OCI-LY7 (cell line): ENCODE measurements at regions not wholly inside any gene's neighbourhood (a gene's known extent, or its start where the extent isn't known, plus 50 kb on each side); places are given as distances from the start of the nearest gene placed in this dataset.

Experiments
- BruUV-seq: library from RNA; stranded (reverse); fragments of 400-500 nt; replicated peaks from 2 replicates; lab custom pipeline; 2021; lab: Mats Ljungman, UMichigan
- CTCF ChIA-PET: fragments of 300-600 bp; sonication (Branson Sonifier 250); formaldehyde crosslinking; loops from one replicate; lab custom pipeline; 2022; ENCODE audit warnings: antibody characterized with exemption; ENCODE audit not compliant: unreplicated experiment; lab: Charles Lee
- POLR2A ChIA-PET: fragments of 300-600 bp; sonication (Branson Sonifier 250); formaldehyde crosslinking; loops from one replicate; lab custom pipeline; 2022; ENCODE audit warnings: antibody characterized with exemption; lab: Charles Lee
- DNase-seq: peaks from one replicate; pipeline ENCODE4 v3.0.0-alpha.2; 2015; ENCODE audit warnings: low spot score
- H2AFZ ChIP-seq: fragments of 200-600 bp; sonication (generic), shearing (Covaris generic); 2 replicates; pipeline ENCODE4 v1.6.1; 2014; ENCODE audit warnings: mild to moderate bottlenecking, antibody characterized with exemption, low read length, moderate library complexity
- H3K27ac ChIP-seq: fragments of 200-600 bp; sonication (generic); 2 replicates; pipeline ENCODE4 v1.5.1; 2014; ENCODE audit warnings: mixed run types, low read depth, mild to moderate bottlenecking, moderate library complexity, low read length, inconsistent platforms; ENCODE audit not compliant: poor library complexity, severe bottlenecking
- H3K36me3 ChIP-seq: fragments of 200-600 bp; sonication (generic); 2 replicates; pipeline ENCODE4 v1.6.1; 2014; ENCODE audit warnings: mild to moderate bottlenecking, antibody characterized with exemption, low read length, moderate library complexity, mixed read lengths; ENCODE audit not compliant: insufficient read depth
- H3K4me1 ChIP-seq: fragments of 200-600 bp; sonication (generic); 2 replicates; pipeline ENCODE4 v1.5.1; 2014; ENCODE audit warnings: mild to moderate bottlenecking, low read length; ENCODE audit not compliant: insufficient read depth, poor library complexity, severe bottlenecking
- H3K4me2 ChIP-seq: fragments of 200-600 bp; sonication (generic); 2 replicates; pipeline ENCODE4 v1.6.1; 2014; ENCODE audit warnings: mild to moderate bottlenecking, low read length
- H3K4me3 ChIP-seq: fragments of 200-600 bp; sonication (generic); 2 replicates; pipeline ENCODE4 v1.5.1; 2014; ENCODE audit warnings: mild to moderate bottlenecking, low read depth, low read length; ENCODE audit not compliant: poor library complexity, severe bottlenecking
- H3K79me2 ChIP-seq: fragments of 200-600 bp; sonication (generic); 2 replicates; pipeline ENCODE4 v1.6.1; 2016; ENCODE audit warnings: low read depth, mild to moderate bottlenecking, low read length, moderate library complexity, mixed read lengths; ENCODE audit not compliant: insufficient read depth
- H3K9me2 ChIP-seq: fragments of 200-600 bp; sonication (generic); 2 replicates; pipeline ENCODE4 v1.6.1; 2016; ENCODE audit warnings: mild to moderate bottlenecking, low read length, mixed read lengths; ENCODE audit not compliant: insufficient read depth
- H3K9me3 ChIP-seq: fragments of 200-600 bp; sonication (generic); 2 replicates; pipeline ENCODE4 v1.6.1; 2014; ENCODE audit warnings: mild to moderate bottlenecking, mixed run types, low read length, mixed read lengths
- H4K20me1 ChIP-seq: fragments of 200-600 bp; sonication (generic); 2 replicates; pipeline ENCODE4 v1.6.1; 2014; ENCODE audit warnings: mild to moderate bottlenecking, antibody characterized with exemption, low read length, moderate library complexity, mixed read lengths; ENCODE audit not compliant: insufficient read depth
- EZH2phosphoT487 ChIP-seq: fragments of 200-600 bp; sonication (generic); IDR thresholded peaks from 2 replicates; pipeline ENCODE4 v1.6.1; 2018; ENCODE audit warnings: low read depth, borderline replicate concordance, mild to moderate bottlenecking, mixed run types, antibody characterized with exemption, low read length, moderate library complexity, mixed read lengths
- intact Hi-C: fragments of 100-400 bp; cut with micrococcal nuclease; formaldehyde crosslinking; loops from one replicate; pipeline ENCODE4 v1.10.0; 2022; ENCODE audit not compliant: unreplicated experiment
- TF ChIP-seq, protein P1 (sequence below): fragments of 200-600 bp; sonication (generic); conservative IDR thresholded peaks from 2 replicates; pipeline ENCODE4 v1.5.1; 2014; ENCODE audit warnings: mild to moderate bottlenecking, antibody characterized with exemption, low read length, moderate library complexity, mixed read lengths

DNA sequence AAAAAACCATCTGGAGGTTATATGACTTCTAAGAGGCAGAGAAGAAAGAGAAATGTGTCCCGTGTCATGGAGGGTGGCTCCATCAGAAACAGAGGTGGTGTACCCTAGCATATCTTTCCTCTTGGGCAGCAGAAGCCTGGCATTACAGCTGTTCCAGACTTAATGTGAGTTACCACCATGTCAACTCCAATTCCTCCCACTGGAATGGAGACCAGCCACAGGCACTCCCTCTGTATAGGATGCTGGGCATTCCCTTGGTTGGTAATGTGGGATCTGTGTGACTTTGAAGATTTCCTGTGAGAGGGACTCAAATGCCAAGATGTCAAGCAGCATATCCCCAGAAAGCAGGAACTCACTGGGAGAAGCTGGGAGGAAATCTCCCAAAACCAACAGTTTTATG is 77.1 kb upstream of the COG2 start:
- Histone ChIP-seq H3K4me2 (no peak overlapping the region), H3K4me3 (no peak overlapping the region), H3K79me2 (no peaks in the 10 kb centered on the region), H3K36me3 (no peaks in the 10 kb centered on the region), H3K4me1 (no peaks in the 10 kb centered on the region), H4K20me1 (no peaks in the 10 kb centered on the region), H2AFZ (no peak overlapping the region), H3K9me3 (no peaks in the 10 kb centered on the region), H3K27ac (no peak overlapping the region), H3K9me2 (no peaks in the 10 kb centered on the region)
- no peak for TF ChIP-seq EZH2phosphoT487
- TF ChIP-seq, protein P1, sequence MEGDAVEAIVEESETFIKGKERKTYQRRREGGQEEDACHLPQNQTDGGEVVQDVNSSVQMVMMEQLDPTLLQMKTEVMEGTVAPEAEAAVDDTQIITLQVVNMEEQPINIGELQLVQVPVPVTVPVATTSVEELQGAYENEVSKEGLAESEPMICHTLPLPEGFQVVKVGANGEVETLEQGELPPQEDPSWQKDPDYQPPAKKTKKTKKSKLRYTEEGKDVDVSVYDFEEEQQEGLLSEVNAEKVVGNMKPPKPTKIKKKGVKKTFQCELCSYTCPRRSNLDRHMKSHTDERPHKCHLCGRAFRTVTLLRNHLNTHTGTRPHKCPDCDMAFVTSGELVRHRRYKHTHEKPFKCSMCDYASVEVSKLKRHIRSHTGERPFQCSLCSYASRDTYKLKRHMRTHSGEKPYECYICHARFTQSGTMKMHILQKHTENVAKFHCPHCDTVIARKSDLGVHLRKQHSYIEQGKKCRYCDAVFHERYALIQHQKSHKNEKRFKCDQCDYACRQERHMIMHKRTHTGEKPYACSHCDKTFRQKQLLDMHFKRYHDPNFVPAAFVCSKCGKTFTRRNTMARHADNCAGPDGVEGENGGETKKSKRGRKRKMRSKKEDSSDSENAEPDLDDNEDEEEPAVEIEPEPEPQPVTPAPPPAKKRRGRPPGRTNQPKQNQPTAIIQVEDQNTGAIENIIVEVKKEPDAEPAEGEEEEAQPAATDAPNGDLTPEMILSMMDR, result no peak
- POLR2A ChIA-PET, result no interaction called here
- no peak for DNase-seq
- CTCF ChIA-PET, result no interaction called here
- no TSS peak for BruUV-seq
- intact Hi-C loops, result no loop called here

DNA sequence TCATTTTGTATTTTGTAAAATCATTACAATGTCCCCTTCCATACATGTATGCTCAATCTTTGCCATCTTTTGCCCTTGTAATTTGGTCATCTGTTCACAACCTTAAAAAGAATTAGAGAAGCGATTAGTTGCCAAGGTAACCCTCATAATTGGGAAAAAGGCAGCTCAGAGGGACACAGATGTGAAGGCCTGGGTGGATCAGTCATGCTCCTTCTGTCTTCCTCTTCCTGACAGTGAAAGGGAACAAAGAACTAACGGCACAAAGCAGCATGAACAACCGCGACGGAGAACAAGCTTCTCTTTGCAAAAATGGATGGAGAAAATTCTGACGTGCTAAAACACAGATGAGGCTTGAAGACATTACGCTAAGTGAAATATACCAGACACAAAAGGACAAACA is 78.7 kb upstream of the COG2 start:
- no peak overlapping the region for H2AFZ ChIP-seq
- CTCF ChIA-PET, result no interaction called here
- intact Hi-C loops, result no loop called here
- no TSS peak for BruUV-seq
- H3K4me3 ChIP-seq, result no peak overlapping the region
- no peak for TF ChIP-seq EZH2phosphoT487
- TF ChIP-seq, protein P1, result no peak
- H3K9me3 ChIP-seq, result no peaks in the 10 kb centered on the region
- H3K9me2 ChIP-seq, result no peaks in the 10 kb centered on the region
- POLR2A ChIA-PET, result no interaction called here
- DNase-seq, result no peak
- H4K20me1 ChIP-seq, result no peaks in the 10 kb centered on the region
- H3K36me3 ChIP-seq, result no peaks in the 10 kb centered on the region
- no peaks in the 10 kb centered on the region for H3K79me2 ChIP-seq
- no peak overlapping the region for H3K4me2 ChIP-seq
- no peaks in the 10 kb centered on the region for H3K4me1 ChIP-seq
- no peak overlapping the region for H3K27ac ChIP-seq

DNA sequence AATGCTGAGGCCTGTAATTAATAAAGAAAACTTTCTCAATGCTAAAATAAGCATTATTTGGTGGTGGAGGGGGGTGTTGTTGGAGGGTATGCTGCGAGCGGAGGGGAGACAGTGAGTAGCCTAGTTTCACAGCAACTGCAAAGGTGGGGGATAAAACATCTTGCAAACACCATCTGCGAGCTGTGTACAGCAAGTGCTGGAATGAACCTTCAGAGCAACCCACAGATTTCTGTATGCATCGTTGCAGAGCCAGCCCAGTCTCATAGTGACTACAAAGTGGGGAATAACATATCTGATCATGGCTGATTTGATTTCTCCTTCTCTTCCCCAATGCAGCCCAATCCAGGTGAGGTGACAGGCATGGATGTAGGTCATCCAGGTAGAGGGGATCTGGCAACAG is 80.7 kb upstream of the COG2 start:
- no peak overlapping the region for H3K4me2 ChIP-seq
- no peak for TF ChIP-seq EZH2phosphoT487
- TF ChIP-seq, protein P1, result no peak
- no peak overlapping the region for H2AFZ ChIP-seq
- ChIA-PET CTCF (no interaction called here), POLR2A (no interaction called here)
- no peak for DNase-seq
- no peaks in the 10 kb centered on the region for H3K36me3 ChIP-seq
- intact Hi-C loops, result no loop called here
- H3K27ac ChIP-seq, result no peak overlapping the region
- H3K4me1 ChIP-seq, result no peaks in the 10 kb centered on the region
- H3K79me2 ChIP-seq, result no peaks in the 10 kb centered on the region
- no peaks in the 10 kb centered on the region for H3K9me3 ChIP-seq
- BruUV-seq, result no TSS peak
- no peaks in the 10 kb centered on the region for H3K9me2 ChIP-seq
- no peak overlapping the region for H3K4me3 ChIP-seq
- H4K20me1 ChIP-seq, result no peaks in the 10 kb centered on the region
